Gastrocnemius medialis (tissue), 4 donors: ENCODE measurements at regions not wholly inside any gene's neighbourhood (a gene's known extent, or its start where the extent isn't known, plus 50 kb on each side); places are given as distances from the start of the nearest gene placed in this dataset.

ENCODE experiments used
- CTCF ChIP-seq, 5 experiments: fragments of 450-650 bp in 3 of 5; fragments of 200-600 bp in 2 of 5; sonication (generic) in 2 of 5; IDR thresholded peaks in 4 of 5; conservative IDR thresholded peaks in 1 of 5; 1 replicate in 4 of 5; 2 replicates in 1 of 5; pipeline ENCODE4 v1.5.1; 2016 to 2019; ENCODE audit warnings: antibody characterized with exemption in 5 of 5, mild to moderate bottlenecking in 3 of 5, moderate library complexity in 3 of 5
- POLR2A ChIP-seq, 2 donors: fragments of 450-650 bp; IDR thresholded peaks; one replicate each; pipeline ENCODE4 v1.6.1; 2017; ENCODE audit warnings: antibody characterized with exemption in 2 of 2, mild to moderate bottlenecking in 2 of 2, moderate library complexity in 2 of 2

GRCh38 chr1:234970401-234970730 is 158.3 kb downstream of the TOMM20 start:
- TF ChIP-seq CTCF (IDR thresholded peaks at IDR 0.05 in 4 of 5, conservative IDR thresholded peaks at IDR 0.05 in 1 of 5) (no peak), POLR2A (IDR thresholded peaks at IDR 0.05) (no peak)
